ENCODE measurements at regions not wholly inside any gene's neighbourhood (a gene's known extent, or its start where the extent isn't known, plus 50 kb on each side); places are given as distances from the start of the nearest gene placed in this dataset.

DNA sequence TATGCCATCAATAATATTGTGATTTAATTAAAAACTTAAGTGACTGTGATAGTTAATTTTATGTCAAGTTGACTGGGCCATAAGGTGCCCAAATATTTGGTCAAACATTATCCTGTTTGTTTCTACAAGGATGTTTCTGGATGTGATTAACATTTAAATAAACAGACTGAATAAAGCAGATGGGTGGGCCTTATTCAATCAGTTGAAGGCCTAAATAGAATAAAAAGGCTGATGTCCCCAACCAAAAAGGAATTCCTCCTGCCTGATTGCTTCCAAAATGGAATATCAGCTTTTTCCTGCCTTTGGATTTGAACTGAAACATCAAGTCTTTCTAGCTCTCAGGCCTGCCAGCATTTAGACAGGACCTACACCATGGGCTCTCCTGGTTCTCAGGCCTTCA lies 961.7 kb downstream of the NTRK3 start:
- TF ChIP-seq, protein P1, sequence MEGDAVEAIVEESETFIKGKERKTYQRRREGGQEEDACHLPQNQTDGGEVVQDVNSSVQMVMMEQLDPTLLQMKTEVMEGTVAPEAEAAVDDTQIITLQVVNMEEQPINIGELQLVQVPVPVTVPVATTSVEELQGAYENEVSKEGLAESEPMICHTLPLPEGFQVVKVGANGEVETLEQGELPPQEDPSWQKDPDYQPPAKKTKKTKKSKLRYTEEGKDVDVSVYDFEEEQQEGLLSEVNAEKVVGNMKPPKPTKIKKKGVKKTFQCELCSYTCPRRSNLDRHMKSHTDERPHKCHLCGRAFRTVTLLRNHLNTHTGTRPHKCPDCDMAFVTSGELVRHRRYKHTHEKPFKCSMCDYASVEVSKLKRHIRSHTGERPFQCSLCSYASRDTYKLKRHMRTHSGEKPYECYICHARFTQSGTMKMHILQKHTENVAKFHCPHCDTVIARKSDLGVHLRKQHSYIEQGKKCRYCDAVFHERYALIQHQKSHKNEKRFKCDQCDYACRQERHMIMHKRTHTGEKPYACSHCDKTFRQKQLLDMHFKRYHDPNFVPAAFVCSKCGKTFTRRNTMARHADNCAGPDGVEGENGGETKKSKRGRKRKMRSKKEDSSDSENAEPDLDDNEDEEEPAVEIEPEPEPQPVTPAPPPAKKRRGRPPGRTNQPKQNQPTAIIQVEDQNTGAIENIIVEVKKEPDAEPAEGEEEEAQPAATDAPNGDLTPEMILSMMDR (tag by site-specific recombination; IDR thresholded peaks at IDR 0.05), result no peak
- no peak for TF ChIP-seq SP7 (tag by site-specific recombination; IDR thresholded peaks at IDR 0.05)
- TF ChIP-seq ZNF354C (tag by site-specific recombination; IDR thresholded peaks at IDR 0.05; ENCODE audit: borderline replicate concordance, low read depth), result no peak
- TF ChIP-seq ZNF624 (tag by site-specific recombination; IDR thresholded peaks at IDR 0.05), result no peak
- TF ChIP-seq ZNF175 (tag by site-specific recombination; IDR thresholded peaks at IDR 0.05), result no peak
- no peak for TF ChIP-seq TCF7L2 (IDR thresholded peaks at IDR 0.05; ENCODE audit: borderline replicate concordance, low read depth, low read length)
- TF ChIP-seq HOXA7 (CRISPR knock-in tag; IDR thresholded peaks at IDR 0.05; ENCODE audit: borderline replicate concordance), result no peak
- TF ChIP-seq ZBTB8A (tag by site-specific recombination; IDR thresholded peaks at IDR 0.05), result no peak
